NB4 (cell line): ENCODE measurements at regions not wholly inside any gene's neighbourhood (a gene's known extent, or its start where the extent isn't known, plus 50 kb on each side); places are given as distances from the start of the nearest gene placed in this dataset.

Experiments
- DNase-seq: peaks from one replicate; pipeline ENCODE4 v3.0.0; 2010; ENCODE audit warnings: low read depth
- H3K4me3 ChIP-seq: one replicate; pipeline ENCODE4 v1.5.1; 2011; ENCODE audit warnings: mild to moderate bottlenecking, low read depth, low read length, moderate library complexity
- MYC ChIP-seq: IDR thresholded peaks from 2 replicates; pipeline ENCODE4 v1.6.1; 2011; ENCODE audit warnings: low read depth, low read length
- POLR2A ChIP-seq: IDR thresholded peaks from 2 replicates; pipeline ENCODE4 v1.6.1; 2011; ENCODE audit warnings: mild to moderate bottlenecking; ENCODE audit not compliant: insufficient read length; ENCODE audit errors: extremely low read depth
- TF ChIP-seq, protein P1 (sequence below): IDR thresholded peaks from 2 replicates; pipeline ENCODE4 v1.6.1; 2011; ENCODE audit warnings: low read depth, low read length
- TF ChIP-seq, protein P2 (sequence below): IDR thresholded peaks from one replicate; pipeline ENCODE4 v1.5.1; 2012; ENCODE audit warnings: low read depth, low read length

DNA sequence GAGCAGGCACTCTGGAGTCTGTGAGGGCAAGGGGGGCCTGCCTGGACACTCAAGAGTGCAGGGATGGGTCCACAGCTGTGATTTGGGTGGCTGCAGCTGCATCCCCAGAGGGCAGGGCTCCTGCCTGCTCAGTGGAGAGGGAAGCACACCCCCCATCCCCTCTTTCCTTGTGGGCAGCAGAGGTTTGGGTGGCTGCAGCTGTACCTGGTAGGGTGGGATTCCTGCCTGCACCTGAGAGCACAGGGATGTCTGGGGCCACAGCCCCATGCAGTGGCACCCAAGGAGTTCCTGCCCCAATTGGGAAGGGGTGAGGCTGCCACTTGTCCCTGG is 605.4 kb upstream of the FAM174A start:
- DNase-seq: no peak
- TF ChIP-seq MYC (no peak), POLR2A (no peak)
- TF ChIP-seq, protein P1, sequence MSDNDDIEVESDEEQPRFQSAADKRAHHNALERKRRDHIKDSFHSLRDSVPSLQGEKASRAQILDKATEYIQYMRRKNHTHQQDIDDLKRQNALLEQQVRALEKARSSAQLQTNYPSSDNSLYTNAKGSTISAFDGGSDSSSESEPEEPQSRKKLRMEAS: no peak
- TF ChIP-seq, protein P2, sequence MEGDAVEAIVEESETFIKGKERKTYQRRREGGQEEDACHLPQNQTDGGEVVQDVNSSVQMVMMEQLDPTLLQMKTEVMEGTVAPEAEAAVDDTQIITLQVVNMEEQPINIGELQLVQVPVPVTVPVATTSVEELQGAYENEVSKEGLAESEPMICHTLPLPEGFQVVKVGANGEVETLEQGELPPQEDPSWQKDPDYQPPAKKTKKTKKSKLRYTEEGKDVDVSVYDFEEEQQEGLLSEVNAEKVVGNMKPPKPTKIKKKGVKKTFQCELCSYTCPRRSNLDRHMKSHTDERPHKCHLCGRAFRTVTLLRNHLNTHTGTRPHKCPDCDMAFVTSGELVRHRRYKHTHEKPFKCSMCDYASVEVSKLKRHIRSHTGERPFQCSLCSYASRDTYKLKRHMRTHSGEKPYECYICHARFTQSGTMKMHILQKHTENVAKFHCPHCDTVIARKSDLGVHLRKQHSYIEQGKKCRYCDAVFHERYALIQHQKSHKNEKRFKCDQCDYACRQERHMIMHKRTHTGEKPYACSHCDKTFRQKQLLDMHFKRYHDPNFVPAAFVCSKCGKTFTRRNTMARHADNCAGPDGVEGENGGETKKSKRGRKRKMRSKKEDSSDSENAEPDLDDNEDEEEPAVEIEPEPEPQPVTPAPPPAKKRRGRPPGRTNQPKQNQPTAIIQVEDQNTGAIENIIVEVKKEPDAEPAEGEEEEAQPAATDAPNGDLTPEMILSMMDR: no peak
- H3K4me3 ChIP-seq: no peak overlapping the region

DNA sequence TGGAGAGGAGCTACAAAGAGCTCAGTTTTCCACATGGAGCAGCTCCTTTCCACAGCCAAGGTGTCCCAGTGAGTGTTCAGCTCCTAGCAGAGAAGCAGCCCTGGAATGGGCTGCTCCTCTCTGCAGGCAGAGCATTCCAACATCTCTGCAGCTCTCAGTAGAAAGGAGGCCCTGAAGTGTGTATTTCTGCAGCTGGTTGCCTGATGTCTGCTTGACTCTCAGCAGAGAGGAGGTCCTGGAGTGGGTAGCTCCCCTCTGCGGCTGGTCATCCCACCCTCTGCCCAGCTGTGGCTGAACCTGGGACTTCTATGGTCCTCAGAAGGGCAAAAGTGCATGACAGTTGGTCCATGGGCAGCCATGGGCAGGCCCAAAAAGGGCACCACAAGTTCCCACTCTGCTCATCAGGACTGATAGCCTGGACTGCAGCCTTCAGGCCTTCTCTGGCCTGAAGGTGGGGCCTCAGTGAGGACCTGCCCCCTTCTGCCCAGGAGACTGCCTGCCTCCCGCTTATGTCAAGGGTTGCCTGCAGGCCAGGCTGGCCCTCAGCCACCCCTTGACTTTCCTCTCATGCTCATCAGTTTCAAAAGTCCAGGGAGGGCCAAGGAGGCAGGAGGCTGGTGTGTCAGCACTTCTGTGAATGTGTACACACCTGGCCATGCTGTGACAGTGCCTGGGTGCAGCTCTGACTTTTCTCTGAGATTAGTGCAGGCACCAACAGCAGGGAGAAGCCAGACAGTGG is 605.9 kb upstream of the FAM174A start:
- no peak overlapping the region for H3K4me3 ChIP-seq
- TF ChIP-seq, protein P1: no peak
- TF ChIP-seq POLR2A: no peak
- TF ChIP-seq, protein P2: no peak
- TF ChIP-seq MYC: no peak
- DNase-seq: no peak

DNA sequence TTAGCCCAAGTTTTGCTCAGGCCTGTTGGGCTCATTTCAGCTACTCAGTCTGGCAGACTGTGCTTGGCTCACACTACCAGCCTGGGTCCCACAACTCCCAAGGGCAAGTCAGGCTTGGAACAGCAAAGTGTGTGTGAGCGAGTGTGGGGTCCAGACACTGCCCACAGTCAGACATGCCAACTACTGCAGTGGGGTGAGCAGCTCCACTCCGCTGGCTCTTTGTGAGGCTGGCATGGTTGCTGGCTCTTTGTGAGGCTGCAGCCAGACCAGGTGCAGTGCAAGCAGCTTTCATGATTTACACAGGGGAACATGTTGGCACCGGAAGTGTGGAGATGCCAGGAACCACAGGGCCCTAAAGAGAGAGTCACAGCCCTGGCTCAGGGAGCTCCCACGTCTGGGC is 606.7 kb upstream of the FAM174A start:
- DNase-seq: no peak

DNA sequence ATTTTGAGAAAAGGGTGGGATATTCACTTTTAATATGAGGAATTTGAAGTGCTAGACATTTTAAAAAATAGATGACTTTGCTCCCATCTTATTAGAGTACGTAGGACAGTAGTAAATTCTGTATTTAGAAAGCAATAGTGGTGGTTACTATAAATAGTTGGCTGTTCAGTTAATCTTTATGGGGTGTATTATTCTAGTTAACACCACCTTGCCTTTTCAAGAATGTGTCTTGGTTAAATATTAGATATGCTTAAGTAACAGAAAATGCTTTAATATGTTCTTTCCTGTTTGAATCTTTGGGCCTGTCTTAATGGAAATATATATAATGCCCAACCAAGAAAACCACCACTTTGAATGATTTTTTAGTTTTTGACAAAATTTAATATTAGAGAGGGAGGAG is 608.7 kb upstream of the FAM174A start:
- no peak for DNase-seq
- H3K4me3 ChIP-seq: no peak overlapping the region
- TF ChIP-seq MYC (no peak), POLR2A (no peak)
- TF ChIP-seq, protein P1: no peak
- TF ChIP-seq, protein P2: no peak

More for the DNA sequence above, 606.7 kb upstream of the FAM174A start:
- H3K4me3 ChIP-seq: no peak overlapping the region
- TF ChIP-seq POLR2A: no peak
- TF ChIP-seq, protein P2: no peak
- TF ChIP-seq, protein P1: no peak
- no peak for TF ChIP-seq MYC

DNA sequence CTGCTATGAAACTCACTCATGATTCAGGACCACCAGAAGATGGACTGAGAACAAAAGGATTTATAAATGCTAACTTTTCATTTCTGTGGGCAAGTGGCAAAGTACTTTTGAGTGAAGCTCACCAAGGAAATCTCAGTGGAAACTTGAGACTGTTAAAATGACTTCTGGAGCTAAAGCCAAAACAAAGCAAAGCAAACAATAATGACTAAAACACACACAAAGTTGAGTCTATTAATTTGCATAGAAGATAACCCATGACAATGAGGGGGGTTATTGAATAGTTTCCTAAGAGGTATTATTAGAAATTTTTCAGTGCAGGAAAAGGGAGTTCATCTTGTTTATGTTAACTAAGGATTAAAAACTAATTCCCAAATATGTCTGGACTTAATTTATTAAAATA is 612.8 kb upstream of the FAM174A start:
- TF ChIP-seq, protein P2: no peak
- TF ChIP-seq, protein P1: no peak
- TF ChIP-seq POLR2A: no peak
- no peak for TF ChIP-seq MYC
- DNase-seq: no peak
- no peak overlapping the region for H3K4me3 ChIP-seq

DNA sequence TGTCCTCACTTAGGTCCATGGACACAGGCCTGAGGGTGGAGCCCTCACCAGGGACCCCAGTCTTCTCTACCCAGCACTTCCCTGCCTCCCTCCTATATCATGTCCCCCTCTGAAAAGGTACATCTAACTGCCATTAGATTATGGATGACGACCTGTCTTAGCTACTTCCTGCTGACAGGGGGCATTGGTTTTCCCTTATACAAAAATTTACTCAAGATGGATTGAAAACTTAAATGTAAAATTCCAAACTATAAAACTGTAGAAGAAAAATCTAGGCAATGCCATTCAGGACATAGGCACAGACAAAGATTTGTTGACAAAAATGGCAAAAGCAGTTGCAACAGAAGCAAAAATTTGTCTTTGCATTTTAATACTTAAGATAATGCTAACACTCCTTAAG is 623.2 kb upstream of the FAM174A start:
- TF ChIP-seq, protein P2: no peak
- TF ChIP-seq MYC (no peak), POLR2A (no peak)
- TF ChIP-seq, protein P1: no peak
- no peak for DNase-seq
- no peak overlapping the region for H3K4me3 ChIP-seq
